HG02870 (cell line): ENCODE measurements at regions not wholly inside any gene's neighbourhood (a gene's known extent, or its start where the extent isn't known, plus 50 kb on each side); places are given as distances from the start of the nearest gene placed in this dataset.
A peak's percentile ranks its signal among the peaks of the same experiment; 100 is the strongest.
"Not testable (repeated sequence)": the region's sequence is repeated elsewhere in the genome, so short reads cannot be mapped to it uniquely, and the experiment has no call there.

ENCODE experiments used
- ATAC-seq: cut with Tn5 transposase; IDR thresholded peaks from one replicate; pipeline ENCODE4 v1.9.1; 2021; ENCODE audit warnings: mild to moderate bottlenecking, moderate library complexity; ENCODE audit not compliant: unreplicated experiment

DNA sequence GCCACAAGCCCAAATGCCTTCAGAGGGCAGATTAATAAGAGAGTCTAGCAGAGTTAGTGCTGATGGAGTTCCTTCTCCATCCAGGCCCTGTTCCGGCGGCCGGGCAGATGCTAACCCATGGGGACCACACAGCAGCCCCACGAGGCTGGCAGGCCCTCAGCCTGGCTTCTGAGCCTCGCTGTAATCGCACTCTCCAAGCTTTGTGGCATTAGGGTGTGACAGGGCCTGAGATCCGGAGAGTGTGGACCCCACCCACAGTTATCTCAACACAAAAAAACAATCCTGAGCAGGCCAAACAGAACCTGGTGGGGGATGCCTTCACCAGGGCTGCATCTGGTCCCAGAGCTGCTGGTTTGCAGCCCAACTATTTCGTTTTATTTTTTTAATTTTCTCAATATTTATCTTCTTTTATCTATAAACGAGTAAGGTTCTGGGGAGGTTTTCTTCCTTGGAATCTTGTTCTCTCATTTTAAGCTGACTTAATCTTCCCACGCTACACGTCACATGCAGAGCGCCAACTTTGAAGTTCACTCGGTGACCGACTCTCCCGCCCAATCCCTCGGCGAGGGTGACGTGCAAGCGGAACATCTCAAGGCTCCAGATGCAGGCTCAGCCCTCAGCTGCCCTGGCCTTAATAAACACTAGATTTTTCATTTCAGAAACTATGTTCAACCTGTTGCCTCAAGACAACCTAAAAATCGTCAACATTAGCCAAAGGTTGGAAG, 372.4 kb downstream of the BCL2L11 start:
- ATAC-seq: not testable (repeated sequence)

DNA sequence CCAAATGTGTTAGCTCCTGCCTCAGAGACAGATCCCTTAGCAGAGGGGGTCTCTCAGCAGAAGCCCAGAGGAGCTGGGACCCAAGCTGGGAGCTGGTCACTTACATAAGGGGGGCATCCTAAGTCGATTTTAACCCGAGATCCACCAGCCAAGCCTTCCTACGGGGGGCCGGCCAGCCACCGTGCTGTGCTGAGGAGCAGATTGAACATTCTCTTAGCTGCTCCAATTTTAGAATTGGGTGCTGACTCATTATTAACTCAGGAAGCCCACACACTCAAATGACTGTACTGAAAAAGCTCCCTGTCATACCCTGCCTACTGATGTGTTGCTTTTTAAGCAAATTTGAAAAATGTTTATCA, 373.0 kb downstream of the BCL2L11 start:
- ATAC-seq: peak; percentile 74

DNA sequence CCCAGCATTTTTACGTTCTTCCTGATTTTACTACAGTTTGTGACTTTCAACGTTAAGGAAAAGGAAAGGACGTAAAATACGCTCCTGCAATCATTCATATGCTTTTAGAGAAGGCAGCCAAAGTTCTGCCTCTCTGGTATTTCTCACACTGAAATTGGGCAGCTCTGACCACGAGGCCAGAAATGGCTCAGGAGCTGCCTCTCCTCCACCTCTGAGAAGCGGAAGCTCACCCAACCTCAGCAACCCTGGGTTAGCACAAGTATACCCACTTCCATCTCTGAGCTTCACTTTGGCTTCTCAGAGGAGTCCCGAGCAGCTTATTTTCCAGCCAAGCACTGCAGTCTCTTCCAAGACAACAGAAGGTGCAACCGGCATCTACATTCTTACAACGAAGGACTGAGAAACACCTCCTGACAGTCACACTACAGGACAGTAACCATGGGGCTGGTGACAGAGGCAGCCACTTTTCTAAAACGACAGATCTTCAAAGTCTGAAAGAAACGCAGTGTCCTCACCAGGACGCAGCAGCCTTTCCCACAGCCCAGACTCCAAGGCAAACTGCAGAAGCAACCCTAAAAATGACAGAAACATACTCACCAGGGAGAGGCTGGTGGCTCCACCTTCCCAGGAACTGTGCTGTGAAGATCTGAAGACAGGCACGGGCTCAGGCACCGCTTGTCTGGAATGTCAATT, 373.7 kb downstream of the BCL2L11 start:
- not testable (repeated sequence) for ATAC-seq

DNA sequence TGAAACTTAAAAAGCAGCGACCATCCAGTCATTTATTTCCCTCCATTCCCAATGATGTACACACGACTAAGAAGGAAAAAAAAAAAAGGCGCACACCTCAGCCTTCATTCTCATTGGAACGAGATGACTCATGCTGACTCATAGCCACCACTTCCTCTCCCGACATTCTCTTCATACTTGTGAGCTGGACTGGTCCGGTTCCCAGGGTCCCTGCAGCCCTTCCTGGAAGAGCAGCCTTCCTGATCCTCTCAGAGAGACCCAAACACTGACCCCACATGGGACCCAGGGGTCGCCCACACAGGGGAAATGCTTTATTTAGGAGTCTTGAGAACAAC, 374.2 kb downstream of the BCL2L11 start:
- peak; percentile 41 for ATAC-seq

DNA sequence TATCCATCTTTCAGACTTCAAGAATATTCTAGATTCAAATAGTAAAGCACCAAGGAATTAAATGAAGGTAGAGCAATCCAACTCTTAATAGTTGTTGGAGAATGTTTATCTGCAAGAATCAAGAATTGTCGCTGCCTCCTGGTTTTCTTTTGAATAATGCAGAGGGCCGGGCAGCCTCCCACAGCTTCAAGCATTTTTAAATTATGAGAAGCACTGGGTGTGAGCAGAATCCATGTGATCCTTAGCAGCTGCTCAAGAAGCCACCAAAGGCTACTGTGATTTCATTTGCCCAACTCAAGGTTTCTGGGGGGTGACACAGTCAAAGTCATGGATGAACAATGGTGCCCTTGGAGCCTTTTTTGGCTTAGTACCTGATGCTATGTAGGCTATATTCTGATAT, 374.9 kb downstream of the BCL2L11 start:
- not testable (repeated sequence) for ATAC-seq

DNA sequence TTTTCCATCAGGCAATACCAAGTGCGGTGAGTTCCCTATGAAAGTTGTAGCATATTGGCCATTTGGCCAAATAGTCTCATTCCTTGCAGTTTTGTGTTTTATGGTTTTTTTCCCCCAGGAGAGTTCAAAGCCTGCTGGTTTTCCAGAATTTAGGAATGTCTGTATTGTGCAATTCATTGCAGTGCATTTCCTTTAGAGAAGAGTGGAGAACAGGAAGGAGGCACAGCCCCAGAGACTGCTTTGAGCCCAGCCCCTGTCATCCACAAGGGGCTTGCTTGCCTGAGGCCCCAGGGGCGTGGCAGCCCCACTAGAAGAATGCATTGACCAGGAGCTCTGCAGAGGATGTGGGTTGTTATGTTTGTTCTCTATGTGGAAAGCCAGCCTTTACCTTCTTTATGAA, 375.5 kb downstream of the BCL2L11 start:
- ATAC-seq: not testable (repeated sequence)

DNA sequence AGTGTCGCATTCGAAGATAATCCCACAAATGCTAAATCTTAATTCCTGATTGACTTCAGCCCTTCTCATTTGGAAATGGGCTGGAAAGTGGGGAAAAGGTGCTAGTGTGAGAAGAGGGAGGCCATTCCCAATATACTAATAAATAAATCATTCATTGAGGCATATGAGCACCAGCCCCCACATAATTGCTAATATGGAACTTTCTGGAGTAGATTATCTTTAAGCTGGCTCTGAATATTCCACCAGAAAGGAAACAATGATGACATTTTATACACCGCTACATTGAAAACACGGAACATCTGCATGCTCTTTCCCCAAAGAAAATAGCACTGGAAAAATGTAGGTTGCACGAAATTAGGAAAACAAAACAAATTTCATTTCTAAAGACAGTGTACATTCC, 376.1 kb downstream of the BCL2L11 start:
- ATAC-seq: not testable (repeated sequence)

DNA sequence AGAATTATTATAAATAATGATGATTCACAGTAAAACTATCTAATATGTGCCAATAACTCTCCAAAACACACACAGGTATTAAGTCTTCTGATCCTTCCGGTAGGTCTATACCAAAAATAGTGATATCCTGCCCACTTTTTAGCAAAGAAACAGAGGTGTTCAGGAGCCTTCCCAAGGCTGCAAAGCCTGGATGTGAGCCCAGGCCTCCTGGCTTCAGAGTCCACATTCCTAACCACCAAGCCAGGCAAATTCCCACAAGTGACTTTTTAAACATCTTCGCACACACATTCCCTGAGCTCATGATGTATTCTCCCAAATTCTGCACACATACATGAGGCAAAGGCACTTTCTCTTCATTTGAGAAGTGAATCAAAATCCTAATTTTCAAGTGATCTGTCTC, 376.6 kb downstream of the BCL2L11 start:
- ATAC-seq: not testable (repeated sequence)

DNA sequence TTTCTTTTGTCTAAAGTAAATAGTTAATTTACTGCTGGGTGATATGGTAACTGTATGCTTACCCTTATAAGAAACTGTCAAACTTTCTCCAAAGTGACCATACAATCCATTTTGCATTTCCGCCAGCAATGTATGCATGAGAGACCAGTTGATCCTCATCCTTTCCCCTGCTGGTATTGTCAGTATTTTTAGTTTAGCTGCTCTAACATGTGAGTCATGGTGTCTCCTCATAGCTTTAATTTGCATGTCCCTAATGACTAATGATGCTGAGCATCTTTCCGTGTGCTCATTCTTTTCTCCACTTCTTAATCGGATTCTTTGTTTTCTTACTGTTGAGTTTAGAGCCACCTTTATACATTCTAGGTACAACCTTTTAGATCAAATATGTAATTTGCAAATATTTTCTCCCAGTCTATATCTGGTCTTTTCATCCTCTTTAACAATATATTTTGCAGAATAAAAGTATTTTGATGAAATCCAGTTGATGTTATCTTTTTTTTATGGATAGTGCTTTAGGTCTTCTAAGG, 379.9 kb downstream of the BCL2L11 start:
- ATAC-seq: not testable (repeated sequence)

DNA sequence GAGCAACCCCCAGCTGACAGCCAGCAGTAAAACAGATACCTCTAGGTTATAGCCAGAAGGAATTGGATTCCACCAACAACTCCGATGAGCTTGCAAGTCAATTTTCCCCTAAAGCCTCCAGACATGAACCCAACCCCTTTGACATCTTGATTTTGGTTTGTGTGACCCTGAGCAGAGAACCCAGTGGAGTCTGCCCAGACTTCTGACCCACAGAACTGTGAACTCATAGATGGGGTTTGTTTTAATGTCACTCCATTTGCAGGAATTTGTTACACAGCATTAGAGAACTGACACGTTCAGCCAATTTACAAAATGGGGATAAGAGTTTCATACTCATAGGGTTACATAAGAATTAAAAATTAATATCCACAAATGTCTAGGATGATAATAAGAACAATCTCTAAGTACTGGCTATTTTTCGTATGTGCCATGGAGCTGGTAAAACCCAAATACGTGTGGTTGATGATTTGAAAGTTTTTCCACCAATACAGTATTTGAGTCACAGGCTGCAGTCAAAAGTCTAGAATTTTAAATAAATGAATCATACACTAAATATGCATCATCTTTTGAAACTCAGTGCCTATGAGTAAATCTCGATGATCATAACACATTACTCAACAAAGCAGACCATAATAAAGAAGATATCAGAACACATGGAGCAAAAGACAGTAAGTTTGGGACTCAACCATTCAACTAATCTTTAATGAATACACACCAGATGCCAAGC, 380.0 kb downstream of the ANAPC1 start:
- not testable (repeated sequence) for ATAC-seq

DNA sequence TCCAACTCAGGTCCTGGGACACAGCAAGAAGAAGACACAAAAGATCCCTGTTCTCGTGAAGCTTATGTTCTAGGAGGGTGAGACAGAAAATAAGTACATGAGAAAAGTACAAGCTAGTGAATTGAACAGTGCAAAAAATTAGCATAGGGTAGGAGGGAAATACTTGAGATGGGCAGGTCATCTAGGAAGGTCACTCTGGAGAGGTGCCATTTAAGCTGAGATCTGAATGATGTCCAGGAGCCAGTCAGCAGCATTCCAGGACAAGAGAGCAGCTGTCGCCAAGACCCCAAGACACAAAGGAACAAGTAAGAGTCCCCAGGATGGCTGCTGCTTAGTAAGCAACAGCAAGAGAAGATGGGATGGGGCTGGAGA, 379.4 kb downstream of the ANAPC1 start:
- ATAC-seq: not testable (repeated sequence)

DNA sequence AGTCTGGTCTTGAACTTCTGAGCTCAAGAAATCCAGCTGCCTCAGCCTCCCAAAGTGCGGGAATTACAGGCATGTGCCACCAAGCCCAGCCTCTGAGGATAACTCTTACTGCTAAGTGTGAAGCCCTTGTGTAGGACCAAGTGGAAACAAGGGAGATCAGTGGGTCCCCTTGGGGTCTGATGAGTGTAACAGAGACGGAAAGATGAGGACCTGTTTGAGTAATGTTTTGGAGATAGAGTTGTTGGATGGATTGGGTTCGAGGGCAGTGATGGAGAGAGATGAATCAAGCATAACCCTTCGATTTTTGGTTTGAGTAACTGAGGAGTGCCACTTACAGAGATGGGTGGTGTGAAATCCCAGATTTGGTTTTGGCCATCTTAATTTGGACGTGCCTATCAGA, 378.7 kb downstream of the ANAPC1 start:
- ATAC-seq: not testable (repeated sequence)

DNA sequence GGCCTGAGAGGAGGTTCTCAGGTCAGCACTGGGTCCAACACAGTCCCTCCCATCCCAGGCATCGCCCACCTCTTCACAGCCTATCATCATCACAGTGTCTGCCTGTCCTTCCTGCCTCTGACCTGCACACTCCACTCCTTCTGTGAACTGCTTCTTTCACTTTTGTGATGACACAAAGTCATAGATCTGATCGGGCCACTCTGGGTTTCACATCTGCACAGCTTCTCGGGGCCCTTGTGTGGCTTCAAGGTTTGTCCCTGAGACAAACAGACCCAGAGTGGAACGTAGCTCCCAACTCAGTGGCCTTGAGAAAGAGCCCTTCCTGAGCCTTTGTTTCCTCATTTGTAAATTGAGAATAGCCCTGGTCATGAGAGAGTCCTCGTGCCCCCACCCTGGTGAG, 377.1 kb downstream of the ANAPC1 start:
- ATAC-seq: peak; percentile 99

DNA sequence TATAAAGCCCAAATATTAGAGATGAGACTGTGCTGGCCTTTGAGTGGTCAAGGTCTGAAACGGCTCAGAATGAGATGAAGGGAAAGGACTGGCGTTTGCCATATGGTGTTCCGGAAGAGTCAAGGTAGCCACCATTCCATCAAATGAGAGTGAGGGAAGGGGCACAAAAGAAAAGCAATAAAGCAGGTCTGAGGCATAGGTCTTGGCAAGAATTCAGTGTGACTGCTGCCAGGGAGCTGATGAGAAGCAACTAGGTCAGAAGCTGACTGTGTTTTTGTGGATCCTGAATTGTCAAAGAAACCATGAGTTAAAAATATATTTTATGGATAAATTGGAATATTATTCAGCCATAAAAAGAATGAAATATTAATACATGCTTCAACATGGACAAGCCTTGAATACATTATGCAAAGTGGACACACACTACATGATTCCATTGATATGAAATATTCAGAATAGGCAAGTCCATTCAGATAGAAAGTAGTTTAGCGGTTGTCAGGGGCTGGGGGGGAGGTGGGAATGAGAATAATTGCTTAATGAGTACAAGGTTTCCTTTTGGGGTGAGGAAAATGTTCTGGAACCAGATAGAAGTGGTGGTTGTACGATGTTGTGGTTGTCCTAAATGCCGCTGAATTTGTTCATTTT, 374.6 kb downstream of the ANAPC1 start:
- ATAC-seq: not testable (repeated sequence)

DNA sequence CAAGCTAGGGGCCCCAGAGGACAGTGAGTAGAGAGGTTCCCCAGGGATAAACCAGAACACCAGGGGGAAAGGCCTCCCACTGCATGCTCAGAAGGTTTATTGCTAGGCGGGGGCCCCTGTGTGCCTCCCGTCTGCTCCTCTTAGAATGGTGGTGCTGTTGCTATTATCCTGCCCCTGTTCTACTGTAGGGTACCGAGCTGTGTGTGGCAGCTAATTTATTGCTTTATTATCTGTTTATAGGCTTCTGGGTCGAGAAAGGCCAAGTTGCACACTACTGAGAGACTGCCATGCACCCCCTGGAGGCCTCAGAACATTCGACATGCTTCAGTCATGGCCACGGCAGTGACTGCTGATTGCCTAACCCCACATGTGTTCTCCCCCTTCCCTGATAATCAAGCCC, 373.6 kb downstream of the ANAPC1 start:
- ATAC-seq: not testable (repeated sequence)

DNA sequence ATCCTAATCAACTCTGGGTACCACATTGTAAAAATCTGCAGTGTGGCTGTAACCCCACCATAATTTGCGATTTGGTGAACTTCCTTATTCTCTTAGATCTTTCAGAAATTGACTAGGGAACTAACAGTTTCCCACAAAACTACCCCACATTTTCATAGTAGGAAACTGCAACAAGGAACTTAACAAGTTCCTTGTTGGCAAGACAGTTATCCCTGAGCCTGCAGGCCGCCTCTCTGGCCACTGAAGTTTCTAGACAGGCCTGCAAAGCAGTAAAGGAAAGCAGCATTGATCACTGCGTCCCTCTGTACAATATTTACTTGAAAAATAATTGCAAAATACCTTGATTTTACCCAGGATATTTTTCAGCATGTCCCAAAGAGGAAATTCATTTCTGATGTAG, 372.9 kb downstream of the ANAPC1 start:
- ATAC-seq: not testable (repeated sequence)

DNA sequence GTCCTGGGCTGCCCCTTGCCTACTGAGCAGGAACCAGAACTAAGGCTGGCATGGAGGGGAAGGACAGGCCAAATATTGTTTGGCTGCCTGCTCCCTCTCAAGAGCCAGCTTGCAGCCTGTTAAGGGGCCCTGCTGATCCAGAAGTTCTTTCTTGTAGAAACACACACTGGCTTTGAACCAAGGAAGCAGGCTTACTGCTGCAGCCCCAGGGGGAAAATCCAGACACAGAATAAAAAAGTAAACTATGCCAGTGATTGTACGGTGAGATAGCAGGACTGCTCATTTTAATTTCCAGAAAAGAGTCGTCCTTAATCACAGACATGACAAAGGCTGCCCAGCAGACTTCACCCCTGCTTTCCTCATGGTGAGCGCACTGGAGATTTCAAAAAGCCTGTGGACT, 371.6 kb downstream of the ANAPC1 start:
- not testable (repeated sequence) for ATAC-seq

DNA sequence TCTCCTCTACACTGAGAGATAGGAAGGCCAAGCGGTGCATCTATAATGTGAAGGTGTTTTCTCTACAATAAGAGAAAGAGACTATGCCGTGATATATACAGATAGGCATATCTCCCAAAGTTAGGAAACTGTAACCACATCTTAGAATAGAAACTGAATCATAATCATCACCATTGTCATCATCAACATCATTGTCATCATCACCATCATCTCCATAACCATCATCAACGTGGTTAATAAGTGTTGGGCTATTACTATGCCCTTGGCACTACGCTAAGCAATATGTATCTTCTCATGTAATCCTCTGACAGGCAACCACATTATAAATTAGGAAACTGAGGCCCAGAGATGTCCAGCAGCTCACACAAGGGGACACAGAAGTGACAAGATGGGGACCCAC, 369.9 kb downstream of the ANAPC1 start:
- ATAC-seq: not testable (repeated sequence)

DNA sequence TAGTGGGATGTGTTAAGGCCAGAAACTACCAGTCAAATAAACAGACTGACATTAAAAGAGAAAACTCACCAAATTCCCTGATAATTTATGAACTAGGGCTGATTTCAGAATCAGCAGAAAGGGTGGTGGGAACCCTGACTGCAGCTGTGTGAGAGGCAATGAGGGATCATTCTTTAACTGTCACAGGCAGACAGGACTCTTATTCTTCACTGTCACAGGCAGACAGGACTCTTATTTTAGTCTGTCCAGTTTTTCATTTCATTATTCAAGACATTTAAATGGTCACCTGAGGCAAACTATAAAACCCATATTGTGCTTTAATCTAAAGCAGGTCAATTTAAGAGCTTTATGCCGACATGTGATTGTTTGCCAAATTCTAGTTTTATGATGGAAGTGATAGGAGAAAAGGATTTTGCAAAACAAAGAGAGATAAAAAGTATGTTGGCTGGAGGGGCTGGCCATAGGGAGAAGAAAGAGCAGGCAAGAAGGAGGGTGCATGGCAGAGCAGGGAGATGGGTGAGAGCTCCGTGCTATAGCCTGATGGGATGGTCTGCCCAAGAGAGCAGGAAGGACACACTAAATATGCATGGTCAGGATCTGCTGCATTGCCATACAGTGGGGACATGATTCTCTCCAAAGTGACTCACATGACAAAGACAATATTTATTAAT, 366.8 kb downstream of the ANAPC1 start:
- not testable (repeated sequence) for ATAC-seq

DNA sequence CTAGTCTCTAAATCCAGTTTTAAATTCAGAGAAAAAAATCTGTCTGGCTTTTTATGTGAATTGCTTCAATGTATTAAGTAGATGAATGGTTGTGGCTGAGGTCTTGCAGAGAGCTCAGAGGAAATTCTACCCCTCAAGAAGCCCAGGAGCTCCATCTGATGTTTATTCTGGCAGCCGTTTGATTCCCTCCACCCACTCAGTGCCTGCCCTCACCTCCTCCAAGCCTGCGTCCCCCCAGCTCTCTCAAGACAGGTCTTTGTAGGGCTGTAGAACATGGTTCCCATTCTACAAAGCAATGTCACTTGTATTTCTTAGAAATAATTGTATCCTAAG, 366.3 kb downstream of the ANAPC1 start:
- ATAC-seq: not testable (repeated sequence)

DNA sequence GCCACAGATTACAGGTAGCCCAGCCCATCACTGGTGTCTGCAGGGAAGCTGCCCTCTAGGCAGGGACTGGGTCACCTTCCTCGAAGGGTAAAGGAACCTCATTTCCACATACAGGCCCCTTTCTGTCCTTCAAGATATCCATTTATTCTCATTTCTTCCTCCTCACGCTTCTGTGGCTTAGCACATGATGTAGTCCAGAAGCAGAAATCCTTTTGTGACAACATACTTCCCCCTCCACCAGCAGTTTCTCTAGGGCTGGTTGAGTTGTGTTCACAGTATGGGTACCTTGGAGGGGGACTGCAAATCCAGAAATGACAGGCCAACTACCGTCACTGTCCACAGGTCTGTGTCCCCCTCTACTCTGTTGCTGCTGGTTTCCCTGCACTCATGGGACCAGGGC, 364.9 kb downstream of the ANAPC1 start:
- no peak for ATAC-seq
